AG10803 (cell line): ENCODE measurements at regions not wholly inside any gene's neighbourhood (a gene's known extent, or its start where the extent isn't known, plus 50 kb on each side); places are given as distances from the start of the nearest gene placed in this dataset.
"Not testable (repeated sequence)": the region's sequence is repeated elsewhere in the genome, so short reads cannot be mapped to it uniquely, and the experiment has no call there.

Source experiments
- DNase-seq: peaks from one replicate; pipeline ENCODE4 v3.0.0; 2010; ENCODE audit warnings: low read depth
- H3K4me3 ChIP-seq: 2 replicates; pipeline ENCODE4 v1.5.1; 2011; ENCODE audit warnings: mild to moderate bottlenecking, low read length, control low read depth

DNA sequence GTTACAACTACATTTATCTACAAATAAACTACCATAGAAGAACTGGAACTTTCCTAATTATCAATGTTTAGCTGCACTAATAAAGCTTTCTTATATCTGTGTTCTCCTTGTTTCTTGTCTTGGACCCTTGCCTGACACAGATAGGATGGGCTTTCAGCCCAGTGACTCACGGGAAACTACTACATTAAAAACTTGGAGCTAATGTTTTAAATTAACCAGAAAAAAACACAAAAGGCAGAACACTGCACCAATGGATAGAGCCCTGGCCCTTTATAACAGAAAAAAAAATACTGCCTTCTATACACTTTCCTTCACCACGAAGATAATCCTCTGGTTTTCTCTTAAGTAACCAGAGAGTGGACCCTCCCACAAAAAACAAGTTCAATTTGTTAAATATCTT, 223.9 kb downstream of the BCL2L11 start:
- not testable (repeated sequence) for H3K4me3 ChIP-seq, DNase-seq

DNA sequence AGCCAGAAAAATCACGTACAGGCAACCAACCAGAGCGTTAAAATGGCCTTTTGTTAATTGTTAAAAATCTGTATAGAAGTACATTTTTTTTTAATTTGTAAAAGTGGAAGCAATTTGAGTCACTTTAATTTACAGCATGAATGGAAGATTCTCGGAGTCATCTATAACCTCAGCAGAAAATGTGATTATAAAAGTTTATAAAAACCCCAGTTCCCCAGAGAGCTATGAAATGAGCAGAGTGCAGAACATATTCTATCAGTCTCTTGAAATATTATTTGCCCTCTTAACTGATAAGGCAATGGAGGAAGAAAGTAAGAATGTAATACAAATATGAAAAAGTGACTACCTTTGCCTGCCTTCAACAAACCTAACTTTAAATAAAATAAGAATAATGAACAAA, 224.7 kb downstream of the BCL2L11 start:
- not testable (repeated sequence) for DNase-seq, H3K4me3 ChIP-seq

DNA sequence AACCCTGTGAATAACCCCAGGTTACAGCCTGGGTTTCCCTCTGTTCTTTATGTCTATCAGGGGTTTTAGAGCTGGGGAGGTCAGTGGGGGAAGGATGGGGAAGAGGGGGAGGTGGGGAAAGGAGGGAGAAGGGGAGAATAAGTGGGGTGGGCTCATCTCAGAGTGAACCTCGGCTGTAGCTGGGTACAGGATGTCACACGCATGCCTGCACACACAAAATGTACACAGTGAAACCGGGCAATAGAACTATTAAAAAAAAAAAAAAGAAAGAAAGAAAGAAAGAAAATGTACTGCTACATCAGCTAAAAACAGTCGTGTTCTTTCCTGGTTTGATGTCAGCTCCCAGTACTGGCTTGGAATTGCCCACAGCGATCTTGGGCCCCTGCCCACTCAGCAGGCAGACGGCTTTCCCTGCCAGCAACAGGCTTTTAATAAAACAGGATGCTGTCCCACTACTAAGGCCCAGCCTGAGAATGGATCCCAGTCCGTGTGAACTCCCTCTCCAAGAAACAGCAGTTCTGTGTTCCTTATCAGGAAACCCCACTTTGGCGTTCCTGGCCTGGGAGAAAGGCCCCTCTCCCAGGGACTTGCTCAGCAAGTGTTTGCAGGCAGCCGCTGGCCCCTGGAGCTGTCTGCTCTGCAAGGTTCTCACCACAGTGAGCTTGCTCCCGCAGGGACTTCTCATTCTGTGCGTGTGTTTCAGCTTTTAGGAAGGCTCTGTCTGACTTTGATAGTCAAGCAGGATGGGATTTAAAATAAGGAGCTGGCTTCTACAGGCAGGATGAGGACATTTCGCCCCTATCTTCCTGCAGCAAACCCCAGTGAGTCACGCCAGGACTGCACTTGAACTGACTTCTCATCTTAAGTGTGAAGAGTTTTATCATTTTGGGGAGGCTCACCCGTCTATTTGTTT, 225.6 kb downstream of the BCL2L11 start:
- peak; percentile 42 for DNase-seq
- H3K4me3 ChIP-seq = not testable (repeated sequence)

DNA sequence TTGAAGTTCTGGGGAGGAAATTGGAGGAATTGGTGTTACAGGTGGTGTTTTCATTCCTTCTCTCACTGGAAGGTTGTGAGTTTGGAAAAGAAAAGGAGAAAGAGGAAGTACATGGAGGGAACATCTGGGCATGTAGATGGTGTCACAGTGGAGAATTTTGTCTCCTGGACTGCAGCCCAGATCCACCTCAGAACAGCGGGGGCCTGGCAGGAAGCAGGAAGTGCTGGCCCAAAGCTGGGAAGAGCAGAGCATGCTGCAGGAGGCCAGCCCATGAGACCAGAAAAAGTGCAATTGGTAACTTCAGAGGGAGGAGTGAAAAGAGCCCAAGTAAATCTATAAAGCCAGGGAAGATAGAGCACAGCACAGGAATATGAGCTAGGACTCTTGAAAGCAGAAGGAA, 227.0 kb downstream of the BCL2L11 start:
- H3K4me3 ChIP-seq, DNase-seq: not testable (repeated sequence)

DNA sequence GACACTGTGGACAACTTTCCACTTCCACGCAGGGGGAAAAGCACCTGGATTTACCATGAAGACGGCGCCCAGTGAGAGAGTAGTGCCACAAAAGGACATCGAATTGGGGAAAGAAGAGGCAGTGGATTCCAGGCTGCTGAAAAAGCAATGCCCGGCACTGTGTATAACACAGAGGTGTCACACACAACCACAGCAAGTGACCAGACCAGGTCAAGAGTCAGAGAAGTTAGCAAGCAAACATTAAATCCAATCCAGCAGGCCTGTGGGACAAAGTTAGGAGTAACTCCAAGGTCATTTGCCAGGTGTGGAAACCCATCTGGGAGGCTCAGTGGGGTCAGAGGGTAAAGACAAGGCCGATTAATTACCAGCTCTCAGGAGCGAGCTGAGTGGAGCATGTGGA, 227.6 kb downstream of the BCL2L11 start:
- not testable (repeated sequence) for H3K4me3 ChIP-seq, DNase-seq

DNA sequence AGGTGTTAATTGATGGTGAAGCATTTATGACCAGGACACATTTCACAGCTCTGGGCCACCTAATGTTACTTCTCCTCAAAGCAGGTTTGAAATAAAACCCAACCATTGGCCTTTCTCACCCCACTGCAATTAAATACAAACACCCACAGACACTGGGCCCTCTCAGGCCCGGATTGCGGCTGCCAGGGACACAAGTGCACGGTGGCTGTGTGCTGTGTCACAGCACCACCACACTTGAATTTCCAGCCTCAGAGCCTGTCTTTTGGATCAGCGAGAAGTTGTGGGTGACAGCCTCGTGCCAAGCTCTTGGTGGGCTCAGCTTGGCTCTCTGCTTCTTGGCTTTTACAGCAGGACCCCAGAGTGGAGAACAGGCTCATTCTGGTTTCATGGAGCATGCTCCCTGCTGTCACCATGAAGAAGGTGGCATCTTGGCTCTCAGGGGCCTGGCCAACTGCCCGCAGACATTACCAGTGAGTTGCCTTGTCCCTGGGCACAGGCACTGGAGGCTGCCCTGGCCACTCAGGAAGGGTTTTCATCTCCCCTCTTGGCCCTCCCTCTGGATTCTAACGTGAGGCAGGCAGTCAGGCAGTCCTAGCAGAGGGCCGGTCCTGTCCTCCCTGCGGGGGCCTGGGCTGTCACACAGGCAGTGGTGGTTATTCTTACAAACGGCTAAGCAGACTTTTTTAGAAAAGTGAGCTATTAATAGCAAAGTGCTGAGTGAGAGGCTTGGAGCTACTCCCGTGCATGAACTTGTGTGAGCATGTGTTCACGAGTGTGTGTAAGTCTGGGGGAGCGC, 234.5 kb downstream of the BCL2L11 start:
- H3K4me3 ChIP-seq, DNase-seq: not testable (repeated sequence)

DNA sequence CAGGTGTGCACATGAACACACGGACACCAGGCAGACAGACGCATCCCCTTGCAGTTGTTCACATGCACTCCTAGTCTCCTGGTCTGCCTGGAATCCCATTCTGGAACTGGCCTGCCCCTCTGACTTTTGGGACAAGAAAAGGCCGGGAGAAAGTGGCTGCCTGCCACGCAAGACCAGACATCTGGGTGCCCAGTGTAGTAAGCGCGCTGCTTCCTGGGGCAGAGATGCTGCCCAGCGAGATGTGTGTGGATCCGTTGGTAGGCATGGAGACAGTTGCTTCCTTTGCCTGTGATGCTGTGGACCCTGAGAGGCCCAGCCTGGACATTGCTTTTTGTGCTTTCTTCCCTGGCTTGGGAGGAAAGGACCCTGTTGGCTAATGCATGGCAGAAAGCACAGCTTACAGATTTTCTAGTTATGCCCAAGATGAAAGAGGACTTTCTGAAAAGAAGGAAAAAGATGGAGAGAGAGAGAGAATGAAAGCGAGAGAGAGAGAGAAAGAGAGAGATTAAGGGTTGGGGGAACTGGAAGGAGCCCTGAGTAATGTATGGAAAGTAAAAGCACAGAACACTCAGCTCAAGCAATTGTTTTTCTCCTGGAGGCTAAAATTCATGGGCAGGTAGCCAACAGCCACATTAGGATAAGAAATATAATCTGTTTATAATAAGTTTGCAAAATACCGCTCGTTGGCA, 235.3 kb downstream of the BCL2L11 start:
- not testable (repeated sequence) for DNase-seq, H3K4me3 ChIP-seq

DNA sequence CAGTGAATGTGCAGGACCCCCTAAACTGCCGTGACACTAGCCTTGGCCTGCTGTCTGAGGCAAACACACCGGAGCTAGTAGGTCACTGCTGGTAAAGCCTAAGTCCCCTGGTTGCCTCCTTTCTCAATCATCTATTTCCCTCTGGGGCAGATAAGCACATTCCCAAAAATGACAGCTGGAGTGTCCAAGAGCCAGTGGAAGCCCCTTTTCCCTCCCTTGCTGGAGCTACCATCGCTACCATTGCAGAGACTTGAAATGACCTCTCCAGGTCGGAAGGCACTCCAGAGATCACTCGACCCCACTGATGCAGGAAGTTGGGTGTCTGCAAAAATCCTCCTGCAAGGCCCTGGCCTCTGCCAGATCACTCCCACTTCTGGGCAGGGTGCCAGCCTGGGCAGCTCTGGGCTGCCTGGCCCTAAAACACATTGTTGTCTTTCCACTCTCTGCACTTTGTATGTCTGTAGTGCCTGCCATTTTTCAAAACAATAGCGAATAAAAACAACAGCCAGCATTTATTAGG, 235.9 kb downstream of the BCL2L11 start:
- DNase-seq = peak; percentile 25
- not testable (repeated sequence) for H3K4me3 ChIP-seq

DNA sequence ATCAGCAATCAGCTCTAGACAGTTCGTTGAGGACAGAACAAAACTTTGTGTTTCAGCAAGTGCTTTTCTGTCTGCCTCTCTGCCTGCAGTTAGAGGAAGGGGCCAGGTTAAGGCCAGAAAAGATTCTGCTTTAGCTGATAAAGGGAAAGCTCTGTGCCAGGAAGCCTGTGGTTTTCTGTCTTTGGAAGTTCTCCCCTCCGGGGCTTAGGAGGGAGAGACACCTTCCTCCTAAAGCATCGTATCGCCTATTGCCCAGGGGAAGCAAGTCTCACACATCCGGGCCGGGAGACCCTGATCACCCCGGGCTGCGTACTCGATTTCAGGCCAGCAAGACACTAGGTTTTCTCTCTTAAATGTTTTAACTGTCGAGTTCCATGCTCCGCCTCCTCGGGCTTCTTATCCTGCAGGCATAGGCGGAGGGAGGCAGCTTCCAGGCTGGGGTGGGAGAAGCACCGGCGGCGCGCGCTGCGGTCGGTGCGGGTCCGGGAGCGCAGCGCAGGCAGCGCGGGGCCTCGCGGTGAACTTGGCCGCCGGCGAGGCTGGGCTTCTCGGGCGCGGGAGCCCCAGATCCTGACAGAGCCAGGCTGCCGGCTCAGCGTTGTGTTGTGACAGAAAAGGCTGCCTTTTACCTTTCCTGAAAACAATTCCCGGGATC, 245.4 kb downstream of the BCL2L11 start:
- H3K4me3 ChIP-seq, DNase-seq: not testable (repeated sequence)

DNA sequence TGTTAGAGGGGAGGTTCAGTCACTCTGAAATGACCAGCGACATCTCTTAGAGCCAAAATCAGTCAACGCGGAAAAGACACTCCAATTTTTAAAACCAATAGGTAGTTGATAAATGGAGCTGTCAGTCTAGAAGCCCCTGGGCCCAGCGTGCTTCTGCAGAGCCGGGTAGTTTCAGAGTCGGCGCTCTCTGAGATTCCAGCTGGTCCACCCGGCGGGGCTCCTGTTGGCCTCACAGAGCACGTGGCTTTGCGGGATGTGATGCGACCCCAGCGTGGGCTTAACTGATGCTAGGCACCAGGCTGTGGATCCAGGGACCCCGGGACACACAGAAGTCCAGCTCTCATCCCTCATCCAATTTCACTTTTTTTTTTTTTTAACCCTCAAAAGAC, 245.9 kb downstream of the BCL2L11 start:
- not testable (repeated sequence) for DNase-seq, H3K4me3 ChIP-seq

DNA sequence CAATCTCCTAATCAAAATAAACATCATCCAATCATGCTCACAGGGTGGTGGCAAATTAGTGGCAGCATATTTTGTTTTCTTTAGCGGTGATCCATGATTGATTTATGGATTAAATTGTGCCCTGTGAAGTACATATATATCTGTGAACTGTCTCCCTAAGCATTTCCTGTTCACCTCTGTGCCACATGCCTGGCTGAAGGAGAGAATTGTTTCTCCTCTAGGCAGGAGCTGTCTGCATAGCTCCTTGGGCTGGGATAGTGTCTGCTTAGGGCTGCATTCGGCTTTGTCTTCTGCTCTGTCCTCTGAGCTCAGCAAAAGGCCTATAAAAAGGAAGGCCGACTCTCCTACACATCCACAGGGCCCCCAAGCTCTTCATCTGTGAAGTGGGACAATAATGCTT, 246.4 kb downstream of the BCL2L11 start:
- DNase-seq, H3K4me3 ChIP-seq: not testable (repeated sequence)

DNA sequence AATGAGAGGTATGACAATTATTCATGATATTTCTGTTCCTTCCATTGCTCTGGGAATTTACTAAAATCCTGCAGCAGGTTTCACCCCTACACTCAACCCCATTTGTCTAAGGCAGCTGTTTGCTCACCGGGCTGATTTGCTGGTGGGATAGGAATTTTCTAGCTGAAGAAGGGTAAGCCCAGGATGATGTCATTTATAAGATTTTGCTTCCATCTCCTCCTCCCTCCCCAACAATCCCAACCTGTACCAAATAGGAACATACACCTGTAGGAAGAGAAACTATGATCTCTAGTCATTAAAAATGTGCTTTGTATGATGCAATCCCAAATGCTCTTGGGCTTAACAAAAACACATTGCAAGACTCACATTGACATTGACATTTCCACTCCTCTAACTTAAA, 247.2 kb downstream of the BCL2L11 start:
- DNase-seq = peak; percentile 36
- not testable (repeated sequence) for H3K4me3 ChIP-seq

DNA sequence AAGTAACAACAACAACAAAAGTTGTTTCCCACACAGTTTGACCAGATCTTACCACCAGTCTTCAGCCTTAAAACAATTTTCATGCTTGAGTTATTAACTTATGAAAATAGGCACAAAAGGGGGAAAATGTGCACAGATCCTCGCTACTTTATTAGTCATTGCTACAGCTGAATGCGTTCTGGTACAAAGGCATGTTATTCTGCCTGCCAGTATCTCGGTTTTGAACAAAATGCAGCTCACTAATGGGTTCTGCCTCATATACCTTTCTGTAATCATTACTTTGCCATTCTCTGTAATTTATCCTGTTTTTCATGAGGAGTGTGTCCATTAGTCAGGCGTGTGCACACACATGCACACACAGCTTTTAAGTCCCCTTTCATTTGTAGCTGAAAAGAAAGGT, 247.6 kb downstream of the BCL2L11 start:
- DNase-seq, H3K4me3 ChIP-seq: not testable (repeated sequence)

DNA sequence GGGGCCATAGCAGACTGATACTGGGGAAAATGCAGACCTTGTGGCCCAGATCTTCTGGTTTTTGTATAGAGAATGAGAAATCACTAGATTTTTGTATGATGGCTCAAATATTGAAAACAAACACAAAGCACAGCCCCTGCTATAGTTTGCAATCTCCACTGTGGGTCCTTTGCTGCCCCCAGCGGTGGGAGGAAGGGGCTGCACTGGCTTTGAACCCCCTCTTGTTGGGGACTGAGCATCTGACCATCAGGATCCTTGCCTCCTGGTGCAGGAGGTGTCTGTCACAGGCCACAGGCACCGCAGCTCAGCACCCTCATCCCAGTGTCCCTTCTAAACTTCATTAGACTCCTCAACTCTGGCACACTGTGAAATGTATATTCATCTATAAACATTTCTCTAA, 252.3 kb downstream of the BCL2L11 start:
- DNase-seq, H3K4me3 ChIP-seq: not testable (repeated sequence)

DNA sequence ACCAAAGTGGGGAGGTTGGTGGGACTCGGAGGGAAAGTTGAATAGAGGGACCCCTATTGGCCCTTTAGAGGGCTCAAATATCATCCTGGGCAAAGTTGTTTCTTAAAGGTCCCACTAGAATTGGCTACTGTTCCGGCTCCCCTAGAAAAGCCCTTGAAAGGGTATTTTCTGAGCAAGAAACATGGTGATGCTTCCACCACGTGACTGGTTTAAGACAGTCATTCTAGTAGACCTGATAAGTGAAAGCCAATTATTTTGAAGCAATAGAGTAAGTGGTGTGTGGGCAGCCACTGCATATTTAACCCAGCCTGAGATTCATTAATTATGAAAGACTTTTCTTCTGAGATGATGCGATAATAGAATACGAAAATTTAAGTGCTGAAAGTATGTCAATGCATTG, 253.3 kb downstream of the BCL2L11 start:
- not testable (repeated sequence) for DNase-seq, H3K4me3 ChIP-seq

DNA sequence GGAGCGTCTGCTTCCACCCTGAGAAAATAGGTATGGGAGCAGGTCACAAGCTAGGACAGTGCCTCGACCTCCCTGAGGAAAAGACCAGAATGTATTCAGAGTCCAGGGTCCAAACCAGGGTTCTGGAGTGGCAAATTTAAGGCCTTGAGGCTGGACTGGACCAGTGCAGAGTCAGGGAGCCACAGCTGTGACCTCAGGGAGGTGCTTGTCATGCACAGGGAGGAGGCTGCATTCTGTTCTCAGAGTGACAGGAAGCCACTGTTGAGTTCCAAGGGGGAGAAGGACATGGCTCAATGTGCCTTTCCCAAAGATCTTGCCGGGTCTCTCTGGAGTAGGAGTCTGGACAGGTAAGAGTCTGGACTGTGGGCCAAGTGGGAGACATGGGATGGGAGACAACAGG, 254.0 kb downstream of the BCL2L11 start:
- DNase-seq, H3K4me3 ChIP-seq: not testable (repeated sequence)

DNA sequence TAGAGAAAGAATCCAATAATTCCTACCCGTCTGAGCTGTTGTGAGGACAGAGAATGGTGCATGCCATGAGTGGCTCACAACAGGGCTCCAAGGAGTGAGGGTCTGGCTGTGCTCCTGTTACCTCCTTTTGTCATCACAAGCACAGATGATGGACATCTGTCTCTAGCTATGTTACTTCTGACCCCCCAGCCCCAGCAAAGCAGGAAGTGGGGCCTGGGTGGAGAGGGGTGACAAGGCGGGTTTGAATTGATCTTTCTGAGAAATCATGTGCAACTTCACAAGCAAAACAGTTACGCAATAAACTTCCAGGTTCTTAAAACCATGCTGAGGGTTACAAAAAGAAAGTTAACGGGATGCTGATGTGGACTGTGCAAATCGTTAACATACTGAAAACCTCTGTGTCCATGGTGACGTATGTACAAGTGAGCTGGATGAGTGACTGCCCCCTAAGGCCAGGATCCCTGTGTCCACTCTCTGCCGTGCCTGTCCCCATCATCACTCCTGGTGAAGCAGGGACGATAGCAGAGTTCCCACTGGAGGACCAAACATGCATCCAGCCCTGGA, 254.7 kb downstream of the BCL2L11 start:
- DNase-seq, H3K4me3 ChIP-seq: not testable (repeated sequence)

DNA sequence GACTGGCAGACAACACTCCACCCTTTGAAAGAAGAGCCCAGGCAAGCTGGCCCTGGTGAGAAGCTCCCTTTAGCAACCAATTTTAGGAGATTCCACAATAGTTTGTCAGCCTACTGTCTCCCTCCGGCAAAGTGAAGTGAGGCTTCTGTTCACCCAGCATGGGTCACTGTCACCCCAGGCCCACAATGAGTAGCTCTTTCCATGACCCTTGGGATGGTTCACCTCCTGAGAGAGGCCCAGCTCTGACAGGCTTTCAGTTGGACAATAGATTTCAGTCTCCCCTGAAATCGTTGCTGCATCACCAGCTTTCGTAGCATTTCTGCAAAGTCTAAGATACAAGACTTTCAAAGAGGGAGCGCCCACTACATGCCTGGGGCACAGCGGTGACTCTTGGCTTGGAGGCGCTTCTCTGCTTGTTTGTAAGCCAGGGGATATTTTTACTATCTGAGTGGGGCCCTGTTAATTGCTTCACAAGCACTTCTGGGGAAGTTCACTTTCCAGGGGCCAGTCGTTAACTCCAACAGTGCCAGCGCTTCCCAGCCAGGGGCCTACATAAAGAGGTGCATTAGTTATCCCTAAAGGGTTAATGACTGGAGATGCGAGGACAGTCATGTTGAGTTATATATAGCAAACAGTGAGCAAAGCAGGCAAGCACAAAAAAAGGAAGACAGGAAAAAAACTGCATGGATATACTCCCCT, 255.7 kb downstream of the BCL2L11 start:
- not testable (repeated sequence) for H3K4me3 ChIP-seq, DNase-seq
